Uterus (tissue), 3 donors: ENCODE measurements at regions not wholly inside any gene's neighbourhood (a gene's known extent, or its start where the extent isn't known, plus 50 kb on each side); places are given as distances from the start of the nearest gene placed in this dataset.
A peak's percentile ranks its signal among the peaks of the same experiment; 100 is the strongest.

Experiments
- DNase-seq, 2 donors: peaks; one replicate each; pipeline ENCODE4 v3.0.0-alpha.2; 2019 to 2020
- H3K27ac ChIP-seq, 2 donors: fragments of 200-600 bp; sonication (generic); 1 replicate in 1 of 2; 2 replicates in 1 of 2; pipeline ENCODE4 v1.5.1; 2016 to 2018
- H3K27me3 ChIP-seq, 2 donors: fragments of 200-600 bp; sonication (generic); one replicate each; pipeline ENCODE4 v1.5.1; 2018 to 2019; ENCODE audit warnings: control low read depth in 1 of 2
- H3K36me3 ChIP-seq, 2 donors: fragments of 200-600 bp; sonication (generic); one replicate each; pipeline ENCODE4 v1.5.1; 2019; ENCODE audit warnings: control low read depth in 1 of 2
- H3K4me1 ChIP-seq, 2 donors: fragments of 200-600 bp; sonication (generic); one replicate each; pipeline ENCODE4 v1.5.1; 2018 to 2019; ENCODE audit warnings: control low read depth in 1 of 2
- H3K4me3 ChIP-seq, 2 donors: fragments of 200-600 bp; sonication (generic); 1 replicate in 1 of 2; 2 replicates in 1 of 2; pipeline ENCODE4 v1.5.1; 2018 to 2019; ENCODE audit warnings: mild to moderate bottlenecking in 1 of 2
- H3K9me3 ChIP-seq, 2 donors: fragments of 200-600 bp; sonication (generic); one replicate each; pipeline ENCODE4 v1.5.1; 2019; ENCODE audit warnings: control low read depth in 1 of 2
- CTCF ChIP-seq, 4 experiments: fragments of 200-600 bp in 2 of 4; fragments of 450-650 bp in 2 of 4; sonication (generic) in 2 of 4; IDR thresholded peaks; one replicate each; pipeline ENCODE4 v1.5.1; 2016 to 2019; ENCODE audit warnings: antibody characterized with exemption in 4 of 4, mild to moderate bottlenecking in 2 of 4, moderate library complexity in 1 of 4
- POLR2A ChIP-seq, 2 donors: fragments of 450-650 bp; IDR thresholded peaks; one replicate each; pipeline ENCODE4 v1.6.1; 2016; ENCODE audit warnings: antibody characterized with exemption in 2 of 2, mild to moderate bottlenecking in 1 of 2, moderate library complexity in 1 of 2
- intact Hi-C: fragments of 100-400 bp; cut with DNase I; formaldehyde crosslinking; loops from one replicate; pipeline ENCODE4 v1.15.1; 2023; ENCODE audit warnings: low total_unique reads
- donor health status: DM: yes; HTN: yes; CAD: no.

GRCh38 chr2:10221443-10221842, 81.3 kb upstream of the HPCAL1 start:
- no peak overlapping the region for H3K27ac ChIP-seq

GRCh38 chr2:10221976-10222870, 80.5 kb upstream of the HPCAL1 start:
- TF ChIP-seq POLR2A (IDR thresholded peaks at IDR 0.05): no peak
- TF ChIP-seq CTCF (IDR thresholded peaks at IDR 0.05): no peak
- DNase-seq: no peak

More at GRCh38 chr2:10221443-10221842, 81.3 kb upstream of the HPCAL1 start:
- Histone ChIP-seq H3K4me3 (no peak overlapping the region), H3K27me3 (no peaks in the 10 kb centered on the region), H3K9me3 (no peaks in the 10 kb centered on the region), H3K36me3 (no peaks in the 10 kb centered on the region), H3K4me1 (no peaks in the 10 kb centered on the region)
- TF ChIP-seq CTCF (IDR thresholded peaks at IDR 0.05): no peak
- no peak for TF ChIP-seq POLR2A (IDR thresholded peaks at IDR 0.05)
- intact Hi-C loops: no loop called here
- no peak for DNase-seq

GRCh38 chr2:10223471-10223870, 79.2 kb upstream of the HPCAL1 start:
- Histone ChIP-seq H3K4me1 (no peaks in the 10 kb centered on the region), H3K9me3 (no peaks in the 10 kb centered on the region), H3K36me3 (no peaks in the 10 kb centered on the region), H3K27me3 (no peaks in the 10 kb centered on the region), H3K27ac (no peak overlapping the region), H3K4me3 (no peak overlapping the region)
- intact Hi-C loops: no loop called here
- DNase-seq: no peak
- no peak for TF ChIP-seq CTCF (IDR thresholded peaks at IDR 0.05)
- TF ChIP-seq POLR2A (IDR thresholded peaks at IDR 0.05): no peak

More at GRCh38 chr2:10221976-10222870, 80.5 kb upstream of the HPCAL1 start:
- intact Hi-C loops: no loop called here
- Histone ChIP-seq H3K4me3 (no peak overlapping the region), H3K36me3 (no peaks in the 10 kb centered on the region), H3K27me3 (no peaks in the 10 kb centered on the region), H3K27ac (no peak overlapping the region), H3K9me3 (no peaks in the 10 kb centered on the region), H3K4me1 (no peaks in the 10 kb centered on the region)

- intact Hi-C loops: no loop called here
- no peak for TF ChIP-seq CTCF (IDR thresholded peaks at IDR 0.05)
- no peak for TF ChIP-seq POLR2A (IDR thresholded peaks at IDR 0.05)
- Histone ChIP-seq H3K4me3 (no peak overlapping the region), H3K27ac (no peak overlapping the region), H3K27me3 (no peaks in the 10 kb centered on the region), H3K9me3 (no peaks in the 10 kb centered on the region), H3K4me1 (no peaks in the 10 kb centered on the region), H3K36me3 (no peaks in the 10 kb centered on the region)
- no peak for DNase-seq
These were observed 78.6 kb upstream of the HPCAL1 start for GRCh38 chr2:10223932-10224720.

GRCh38 chr2:10224734-10225133, 78.0 kb upstream of the HPCAL1 start:
- intact Hi-C loops: no loop called here
- Histone ChIP-seq H3K4me3 (no peak overlapping the region), H3K27ac (peak overlapping the region; percentile 36 to 72), H3K27me3 (no peaks in the 10 kb centered on the region), H3K4me1 (no peaks in the 10 kb centered on the region), H3K9me3 (no peaks in the 10 kb centered on the region), H3K36me3 (no peaks in the 10 kb centered on the region)
- TF ChIP-seq POLR2A (IDR thresholded peaks at IDR 0.05) (no peak), CTCF (IDR thresholded peaks at IDR 0.05) (no peak)
- DNase-seq: no peak
